ENCODE measurements at regions not wholly inside any gene's neighbourhood (a gene's known extent, or its start where the extent isn't known, plus 50 kb on each side); places are given as distances from the start of the nearest gene placed in this dataset.
A peak's percentile ranks its signal among the peaks of the same experiment; 100 is the strongest.

DNA sequence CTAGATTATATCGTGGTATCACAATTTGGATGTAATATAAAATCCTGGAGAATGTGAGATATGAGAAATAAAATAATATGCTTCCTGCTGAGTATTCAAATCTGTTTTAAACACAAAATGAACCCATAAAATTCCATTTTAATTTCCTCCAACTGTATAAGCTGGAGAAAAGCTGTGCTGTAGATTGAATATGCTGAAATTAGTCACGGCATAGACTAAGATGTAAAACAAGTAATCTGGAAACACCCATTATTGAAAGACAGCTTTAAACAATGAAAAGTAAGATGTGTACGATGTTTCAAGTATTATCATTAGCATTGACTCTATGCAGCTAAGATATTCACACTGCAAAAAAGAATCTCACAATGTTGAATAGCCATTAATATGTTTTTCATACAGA is 403.4 kb upstream of the BRINP3 start:
- Histone ChIP-seq H3K27ac (ENCODE audit: insufficient read depth, low read length) (no peak overlapping the region), H3K9ac (ENCODE audit: insufficient read depth, low read length) (no peak overlapping the region), H3K4me1 (ENCODE audit: control insufficient read depth, extremely low read depth, insufficient read depth, low read length) (no peaks in the 10 kb centered on the region), H3K27me3 (ENCODE audit: control insufficient read depth, insufficient read depth, low read length) (no peaks in the 10 kb centered on the region), H3K9me3 (ENCODE audit: control insufficient read depth, insufficient read depth, low read depth, low read length) (no peaks in the 10 kb centered on the region), H3K4me3 (replicated peaks in 1 of 4; ENCODE audit: control extremely low read depth in 1 of 4, insufficient read depth in 1 of 4, low read depth in 3 of 4, low read length in 4 of 4) (no peak overlapping the region), H3K4me2 (ENCODE audit: extremely low read depth, insufficient read depth, low read length) (no peak overlapping the region), H4K20me1 (ENCODE audit: control insufficient read depth, extremely low read depth, insufficient read depth, low read length) (no peaks in the 10 kb centered on the region), H3K79me2 (ENCODE audit: control insufficient read depth, insufficient read depth, low read length) (no peaks in the 10 kb centered on the region), H3K36me3 (ENCODE audit: control insufficient read depth, insufficient read depth, low read length) (no peaks in the 10 kb centered on the region), H2AFZ (ENCODE audit: low read length) (no peak overlapping the region)
- TF ChIP-seq, protein P1, sequence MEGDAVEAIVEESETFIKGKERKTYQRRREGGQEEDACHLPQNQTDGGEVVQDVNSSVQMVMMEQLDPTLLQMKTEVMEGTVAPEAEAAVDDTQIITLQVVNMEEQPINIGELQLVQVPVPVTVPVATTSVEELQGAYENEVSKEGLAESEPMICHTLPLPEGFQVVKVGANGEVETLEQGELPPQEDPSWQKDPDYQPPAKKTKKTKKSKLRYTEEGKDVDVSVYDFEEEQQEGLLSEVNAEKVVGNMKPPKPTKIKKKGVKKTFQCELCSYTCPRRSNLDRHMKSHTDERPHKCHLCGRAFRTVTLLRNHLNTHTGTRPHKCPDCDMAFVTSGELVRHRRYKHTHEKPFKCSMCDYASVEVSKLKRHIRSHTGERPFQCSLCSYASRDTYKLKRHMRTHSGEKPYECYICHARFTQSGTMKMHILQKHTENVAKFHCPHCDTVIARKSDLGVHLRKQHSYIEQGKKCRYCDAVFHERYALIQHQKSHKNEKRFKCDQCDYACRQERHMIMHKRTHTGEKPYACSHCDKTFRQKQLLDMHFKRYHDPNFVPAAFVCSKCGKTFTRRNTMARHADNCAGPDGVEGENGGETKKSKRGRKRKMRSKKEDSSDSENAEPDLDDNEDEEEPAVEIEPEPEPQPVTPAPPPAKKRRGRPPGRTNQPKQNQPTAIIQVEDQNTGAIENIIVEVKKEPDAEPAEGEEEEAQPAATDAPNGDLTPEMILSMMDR (conservative IDR thresholded peaks at IDR 0.05 in 1 of 2, IDR thresholded peaks at IDR 0.05 in 1 of 2; ENCODE audit: low read depth in 1 of 2, low read length in 2 of 2): no peak
- TF ChIP-seq EZH2 (IDR thresholded peaks at IDR 0.05; ENCODE audit: low read length, missing control alignments): no peak
- DNase-seq (ENCODE audit: low read depth in 2 of 2): no peak

DNA sequence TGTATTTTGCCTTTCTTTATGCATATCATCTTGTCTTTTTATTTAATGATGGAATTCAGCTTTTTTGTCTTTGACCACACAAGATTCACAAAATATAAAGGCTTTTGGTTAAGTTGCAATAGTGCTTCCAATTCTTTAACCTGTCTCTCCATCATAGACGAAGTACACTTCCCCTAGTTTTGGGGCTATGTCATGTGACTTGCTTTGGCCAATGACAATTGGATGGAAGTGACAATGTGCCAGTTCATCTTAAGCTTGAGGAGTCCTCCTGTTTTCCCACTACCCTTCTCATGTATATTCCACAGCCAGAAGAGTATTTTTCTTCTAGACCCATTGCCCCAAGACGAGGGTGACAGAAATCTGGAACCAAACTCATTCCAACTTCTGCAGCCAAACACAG is 419.6 kb upstream of the BRINP3 start:
- Histone ChIP-seq H3K27ac (ENCODE audit: insufficient read depth, low read length) (no peak overlapping the region), H3K4me1 (ENCODE audit: control insufficient read depth, extremely low read depth, insufficient read depth, low read length) (no peaks in the 10 kb centered on the region), H4K20me1 (ENCODE audit: control insufficient read depth, extremely low read depth, insufficient read depth, low read length) (no peaks in the 10 kb centered on the region), H3K27me3 (ENCODE audit: control insufficient read depth, insufficient read depth, low read length) (no peaks in the 10 kb centered on the region), H3K9me3 (ENCODE audit: control insufficient read depth, insufficient read depth, low read depth, low read length) (no peaks in the 10 kb centered on the region), H3K79me2 (ENCODE audit: control insufficient read depth, insufficient read depth, low read length) (no peaks in the 10 kb centered on the region), H3K9ac (ENCODE audit: insufficient read depth, low read length) (no peak overlapping the region), H3K4me3 (replicated peaks in 1 of 4; ENCODE audit: control extremely low read depth in 1 of 4, insufficient read depth in 1 of 4, low read depth in 3 of 4, low read length in 4 of 4) (no peak overlapping the region), H2AFZ (ENCODE audit: low read length) (no peak overlapping the region), H3K36me3 (ENCODE audit: control insufficient read depth, insufficient read depth, low read length) (no peaks in the 10 kb centered on the region), H3K4me2 (ENCODE audit: extremely low read depth, insufficient read depth, low read length) (no peak overlapping the region)
- DNase-seq (ENCODE audit: low read depth in 2 of 2): no peak
- TF ChIP-seq EZH2 (IDR thresholded peaks at IDR 0.05; ENCODE audit: low read length, missing control alignments): no peak
- TF ChIP-seq, protein P1 (conservative IDR thresholded peaks at IDR 0.05 in 1 of 2, IDR thresholded peaks at IDR 0.05 in 1 of 2; ENCODE audit: low read depth in 1 of 2, low read length in 2 of 2): no peak

DNA sequence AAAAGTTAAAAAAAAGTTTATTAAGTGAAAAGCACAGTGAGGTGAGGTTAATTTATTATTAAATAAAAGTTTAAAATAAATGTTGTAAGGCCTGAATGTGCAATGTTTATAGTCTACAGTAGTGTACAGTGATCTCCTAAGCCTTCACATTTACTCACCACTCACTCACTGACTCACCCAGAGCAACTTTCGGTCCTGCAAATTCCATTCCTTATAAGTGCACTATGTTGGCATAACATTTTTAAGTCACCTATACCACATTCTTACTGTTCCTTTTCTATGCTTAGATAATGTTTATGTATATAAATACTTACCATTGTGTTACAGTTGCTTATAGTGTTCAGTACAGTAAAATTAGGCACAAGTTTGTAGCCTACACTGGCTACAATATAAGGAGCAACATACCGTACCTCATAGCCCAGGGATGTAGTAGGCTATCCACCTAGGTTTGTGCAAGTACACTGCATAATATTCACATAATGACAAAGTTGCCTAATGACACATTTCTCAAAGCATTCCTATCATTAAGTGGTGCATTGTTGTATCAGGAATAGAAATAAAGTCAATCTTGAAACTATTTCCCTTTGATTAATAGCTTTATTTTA is 426.5 kb upstream of the BRINP3 start:
- Histone ChIP-seq H4K20me1 (ENCODE audit: control insufficient read depth, extremely low read depth, insufficient read depth, low read length) (no peaks in the 10 kb centered on the region), H3K9me3 (ENCODE audit: control insufficient read depth, insufficient read depth, low read depth, low read length) (no peaks in the 10 kb centered on the region), H3K4me3 (replicated peaks in 1 of 4; ENCODE audit: control extremely low read depth in 1 of 4, insufficient read depth in 1 of 4, low read depth in 3 of 4, low read length in 4 of 4) (no peak overlapping the region), H3K36me3 (ENCODE audit: control insufficient read depth, insufficient read depth, low read length) (no peaks in the 10 kb centered on the region), H3K27me3 (ENCODE audit: control insufficient read depth, insufficient read depth, low read length) (no peaks in the 10 kb centered on the region), H3K27ac (ENCODE audit: insufficient read depth, low read length) (no peak overlapping the region), H3K4me2 (ENCODE audit: extremely low read depth, insufficient read depth, low read length) (no peak overlapping the region), H3K9ac (ENCODE audit: insufficient read depth, low read length) (no peak overlapping the region), H3K4me1 (ENCODE audit: control insufficient read depth, extremely low read depth, insufficient read depth, low read length) (no peaks in the 10 kb centered on the region), H3K79me2 (ENCODE audit: control insufficient read depth, insufficient read depth, low read length) (no peaks in the 10 kb centered on the region), H2AFZ (ENCODE audit: low read length) (no peak overlapping the region)
- peak; percentile 75 to 82 for DNase-seq (ENCODE audit: low read depth in 2 of 2)
- TF ChIP-seq EZH2 (IDR thresholded peaks at IDR 0.05; ENCODE audit: low read length, missing control alignments): no peak
- TF ChIP-seq, protein P1 (conservative IDR thresholded peaks at IDR 0.05 in 1 of 2, IDR thresholded peaks at IDR 0.05 in 1 of 2; ENCODE audit: low read depth in 1 of 2, low read length in 2 of 2): no peak

Data from fibroblast of lung (primary cell).